AG09309 (cell line): ENCODE measurements at regions not wholly inside any gene's neighbourhood (a gene's known extent, or its start where the extent isn't known, plus 50 kb on each side); places are given as distances from the start of the nearest gene placed in this dataset.
A peak's percentile ranks its signal among the peaks of the same experiment; 100 is the strongest.

Source experiments
- DNase-seq: peaks from one replicate; pipeline ENCODE4 v3.0.0-alpha.2; 2010; ENCODE audit warnings: low read depth
- H3K4me3 ChIP-seq: 2 replicates; pipeline ENCODE4 v1.5.1; 2011; ENCODE audit warnings: mild to moderate bottlenecking, low read depth, low read length, moderate library complexity; ENCODE audit not compliant: control insufficient read depth
- CTCF ChIP-seq: IDR thresholded peaks from 2 replicates; pipeline ENCODE4 v1.5.1; 2011; ENCODE audit warnings: mild to moderate bottlenecking, low read depth, low read length, inconsistent platforms; ENCODE audit not compliant: insufficient read depth, control insufficient read depth; ENCODE audit errors: missing control alignments

DNA sequence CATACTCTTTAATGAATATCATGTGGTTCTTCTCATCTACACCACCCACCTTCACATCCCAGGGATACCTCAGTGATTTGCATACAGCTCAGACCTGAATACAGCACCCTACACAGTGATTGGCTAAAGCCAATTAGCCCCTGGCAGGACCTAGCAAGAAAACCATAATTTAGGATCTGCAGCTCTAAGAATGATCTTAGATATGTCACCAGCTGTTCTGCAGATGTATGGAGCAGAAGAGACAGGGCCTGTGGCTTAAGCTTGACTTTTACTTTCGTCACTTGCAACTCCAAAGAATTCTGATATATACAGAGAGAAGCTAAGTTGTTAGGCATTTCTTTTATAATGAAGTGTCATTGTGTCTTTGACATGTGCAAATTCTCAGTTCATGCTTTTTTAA is 483.2 kb upstream of the C9orf72 start:
- no peak for DNase-seq
- TF ChIP-seq CTCF, result no peak
- no peak overlapping the region for H3K4me3 ChIP-seq

- no peak for TF ChIP-seq CTCF
- no peak for DNase-seq
- no peak overlapping the region for H3K4me3 ChIP-seq
Observed at GRCh38 chr9:28059192-28059591, 485.9 kb upstream of the C9orf72 start.

DNA sequence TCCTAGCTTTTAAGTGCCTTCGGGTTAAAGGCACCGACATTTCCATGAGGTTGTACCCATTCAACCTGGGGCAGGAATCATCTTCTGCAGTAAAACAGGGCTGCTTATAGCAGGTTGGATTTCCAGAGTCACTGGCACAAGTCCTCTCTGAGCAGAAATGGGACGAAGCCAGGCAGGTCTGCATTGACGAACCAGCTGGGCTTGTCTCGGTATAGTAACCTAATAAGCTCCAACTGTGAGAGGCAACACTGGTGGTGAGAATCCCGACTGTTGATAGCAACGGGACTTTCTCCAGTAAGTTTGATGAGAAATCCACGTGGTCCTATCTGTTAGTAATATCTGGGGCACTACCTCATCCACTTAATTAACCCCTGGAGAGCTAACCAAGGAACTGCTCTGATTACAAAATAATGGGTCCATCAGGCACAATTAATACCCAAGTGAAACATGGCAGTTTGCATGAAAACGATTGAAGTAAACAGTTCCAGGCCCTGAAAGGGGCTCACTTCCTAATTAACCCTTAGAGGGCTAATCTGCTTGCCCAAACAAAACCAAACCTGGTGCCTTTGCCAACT is 491.0 kb upstream of the C9orf72 start:
- no peak for TF ChIP-seq CTCF
- no peak overlapping the region for H3K4me3 ChIP-seq
- no peak for DNase-seq

GRCh38 chr9:28073270-28073669 is 500.0 kb upstream of the C9orf72 start:
- peak; percentile 23 for DNase-seq
- no peak overlapping the region for H3K4me3 ChIP-seq

DNA sequence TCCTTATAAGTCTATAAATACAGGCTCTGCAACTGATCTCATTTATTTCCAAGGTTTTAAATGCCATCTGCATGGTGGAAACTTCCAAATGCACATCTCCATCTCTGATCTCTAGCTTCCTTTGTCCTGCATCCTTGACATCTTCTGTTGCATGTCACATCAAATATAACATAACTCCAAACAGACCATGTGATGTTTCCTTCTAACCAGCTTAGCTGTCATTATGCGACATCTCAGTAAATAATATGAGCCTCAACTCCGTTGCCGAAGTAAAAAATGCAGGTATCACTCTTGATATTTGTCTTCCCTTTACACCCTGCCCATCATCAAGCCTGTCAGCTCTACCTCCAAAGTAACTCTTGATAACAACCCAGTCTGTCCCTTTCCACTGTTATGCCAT is 506.4 kb upstream of the C9orf72 start:
- no peak for TF ChIP-seq CTCF
- no peak for DNase-seq
- no peak overlapping the region for H3K4me3 ChIP-seq

More at GRCh38 chr9:28073270-28073669, 500.0 kb upstream of the C9orf72 start:
- peak; percentile 42 for TF ChIP-seq CTCF

GRCh38 chr9:28082671-28083070 is 509.4 kb upstream of the C9orf72 start:
- TF ChIP-seq CTCF, result no peak
- DNase-seq, result no peak
- H3K4me3 ChIP-seq, result no peak overlapping the region

- no peak for TF ChIP-seq CTCF
- no peak for DNase-seq
- no peak overlapping the region for H3K4me3 ChIP-seq
Observed at GRCh38 chr9:28086881-28087280, 513.6 kb upstream of the C9orf72 start.
